WTC11 (cell line): ENCODE measurements at regions not wholly inside any gene's neighbourhood (a gene's known extent, or its start where the extent isn't known, plus 50 kb on each side); places are given as distances from the start of the nearest gene placed in this dataset.

Experiments used
- ATAC-seq: fragments of 200-7000 bp; cut with Tn5 transposase; 2 replicates; pipeline ENCODE4 v1.10.0; 2021; ENCODE audit warnings: mild to moderate bottlenecking, moderate library complexity
- CTCF ChIA-PET: fragments of 300-600 bp; sonication (Branson Sonifier 250); formaldehyde crosslinking; loops from one replicate; lab custom pipeline; 2021; ENCODE audit warnings: antibody characterized with exemption; lab: Charles Lee
- POLR2A ChIA-PET: fragments of 350-600 bp; sonication (Branson Sonifier 250); formaldehyde crosslinking; loops from one replicate; lab custom pipeline; 2021; ENCODE audit warnings: antibody characterized with exemption; lab: Charles Lee
- DNase-seq: peaks from one replicate; pipeline ENCODE4 v3.0.0; 2021; ENCODE audit warnings: low spot score
- H3K27ac Mint-ChIP-seq: 2 replicates; pipeline ENCODE4 v1.8.0; 2021; ENCODE audit warnings: mixed read lengths
- H3K27me3 Mint-ChIP-seq: 2 replicates; pipeline ENCODE4 v1.8.0; 2021; ENCODE audit warnings: low read depth, mild to moderate bottlenecking, moderate library complexity, mixed read lengths
- H3K36me3 Mint-ChIP-seq: 2 replicates; pipeline ENCODE4 v1.8.0; 2021; ENCODE audit warnings: mixed read lengths
- H3K4me1 Mint-ChIP-seq: 2 replicates; pipeline ENCODE4 v1.8.0; 2022; ENCODE audit warnings: mixed read lengths
- H3K4me3 Mint-ChIP-seq: 2 replicates; pipeline ENCODE4 v1.8.0; 2021; ENCODE audit warnings: mild to moderate bottlenecking, moderate library complexity, mixed read lengths
- H3K9me3 Mint-ChIP-seq: 2 replicates; pipeline ENCODE4 v1.8.0; 2021; ENCODE audit warnings: mixed read lengths
- AFF4 ChIP-seq: sonication (generic); formaldehyde crosslinking; IDR thresholded peaks from 2 replicates; pipeline ENCODE4 v1.8.1; 2023; ENCODE audit warnings: mild to moderate bottlenecking, missing genetic modification reagents, borderline replicate concordance
- ATF1 ChIP-seq: sonication (generic); formaldehyde crosslinking; IDR thresholded peaks from 2 replicates; pipeline ENCODE4 v1.8.1; 2023; ENCODE audit warnings: mild to moderate bottlenecking, moderate library complexity, missing genetic modification reagents
- ATF6 ChIP-seq: sonication (generic); formaldehyde crosslinking; IDR thresholded peaks from 2 replicates; pipeline ENCODE4 v1.8.1; 2023; ENCODE audit warnings: mild to moderate bottlenecking, missing genetic modification reagents
- E2F4 ChIP-seq: sonication (generic); formaldehyde crosslinking; IDR thresholded peaks from 2 replicates; pipeline ENCODE4 v1.8.1; 2022; ENCODE audit warnings: low read depth, mild to moderate bottlenecking, moderate library complexity, missing genetic modification reagents, borderline replicate concordance
- E2F5 ChIP-seq: sonication (generic); formaldehyde crosslinking; IDR thresholded peaks from 2 replicates; pipeline ENCODE4 v1.8.1; 2022; ENCODE audit warnings: mild to moderate bottlenecking, moderate library complexity, missing genetic modification reagents
- GABPB1 ChIP-seq: sonication (generic); formaldehyde crosslinking; IDR thresholded peaks from 2 replicates; pipeline ENCODE4 v1.8.1; 2023; ENCODE audit warnings: mild to moderate bottlenecking, missing genetic modification reagents
- GTF2I ChIP-seq: fragments of 250-450 bp; sonication (Bioruptor Pico); conservative IDR thresholded peaks from 2 replicates; pipeline ENCODE4 v1.4.0; 2021; ENCODE audit warnings: mild to moderate bottlenecking
- HMGA2 ChIP-seq: fragments of 250-450 bp; sonication (Bioruptor Pico); IDR thresholded peaks from 2 replicates; pipeline ENCODE4 v1.4.0; 2021; ENCODE audit warnings: mild to moderate bottlenecking, moderate library complexity
- KAT7 ChIP-seq: sonication (generic); formaldehyde crosslinking; IDR thresholded peaks from 2 replicates; pipeline ENCODE4 v1.8.1; 2023; ENCODE audit warnings: missing genetic modification reagents, mild to moderate bottlenecking, borderline replicate concordance
- MYBL2 ChIP-seq: sonication (generic); formaldehyde crosslinking; IDR thresholded peaks from 2 replicates; pipeline ENCODE4 v1.8.1; 2023; ENCODE audit warnings: mild to moderate bottlenecking, moderate library complexity, missing genetic modification reagents
- NFATC4 ChIP-seq: fragments of 250-450 bp; sonication (Bioruptor Pico); IDR thresholded peaks from 2 replicates; pipeline ENCODE4 v1.9.0; 2021; ENCODE audit warnings: mild to moderate bottlenecking
- NR3C1 ChIP-seq: sonication (generic); formaldehyde crosslinking; conservative IDR thresholded peaks from 2 replicates; pipeline ENCODE4 v1.8.1; 2023; ENCODE audit warnings: low read depth, mild to moderate bottlenecking, missing genetic modification reagents
- PRDM15 ChIP-seq: sonication (generic); formaldehyde crosslinking; IDR thresholded peaks from 2 replicates; pipeline ENCODE4 v1.8.0; 2022; ENCODE audit warnings: missing genetic modification reagents
- RORB ChIP-seq: fragments of 250-450 bp; sonication (Bioruptor Pico); IDR thresholded peaks from 2 replicates; pipeline ENCODE4 v1.9.0; 2021; ENCODE audit warnings: mild to moderate bottlenecking
- SMAD3 ChIP-seq: sonication (generic); formaldehyde crosslinking; IDR thresholded peaks from 2 replicates; pipeline ENCODE4 v1.8.0; 2022; ENCODE audit warnings: missing genetic modification reagents, mild to moderate bottlenecking, borderline replicate concordance
- SOX15 ChIP-seq: fragments of 250-450 bp; sonication (Bioruptor Pico); IDR thresholded peaks from 2 replicates; pipeline ENCODE4 v1.9.0; 2021; ENCODE audit warnings: mild to moderate bottlenecking
- ZBTB21 ChIP-seq: sonication (generic); formaldehyde crosslinking; IDR thresholded peaks from 2 replicates; pipeline ENCODE4 v1.8.1; 2023; ENCODE audit warnings: mild to moderate bottlenecking, missing genetic modification reagents, borderline replicate concordance
- ZNF121 ChIP-seq: sonication (generic); formaldehyde crosslinking; IDR thresholded peaks from 2 replicates; pipeline ENCODE4 v1.8.0; 2023; ENCODE audit warnings: missing genetic modification reagents
- ZNF396 ChIP-seq: fragments of 250-450 bp; sonication (Bioruptor Pico); IDR thresholded peaks from 2 replicates; pipeline ENCODE4 v1.8.0; 2021; ENCODE audit warnings: mild to moderate bottlenecking, moderate library complexity, borderline replicate concordance
- ZNF416 ChIP-seq: fragments of 250-450 bp; sonication (Bioruptor Pico); IDR thresholded peaks from 2 replicates; pipeline ENCODE4 v1.9.0; 2021; ENCODE audit warnings: mild to moderate bottlenecking, inconsistent platforms
- ZNF671 ChIP-seq: fragments of 250-450 bp; sonication (Bioruptor Pico); IDR thresholded peaks from 2 replicates; pipeline ENCODE4 v1.8.0; 2021; ENCODE audit warnings: mild to moderate bottlenecking
- ZSCAN18 ChIP-seq: fragments of 250-450 bp; sonication (Bioruptor Pico); IDR thresholded peaks from 2 replicates; pipeline ENCODE4 v2.1.2; 2022; ENCODE audit warnings: mild to moderate bottlenecking, moderate library complexity

GRCh38 chr15:29454506-29454905 lies 184.9 kb upstream of the NSMCE3 start (continued):
- TF ChIP-seq ATF6, result no peak
- no peak for TF ChIP-seq SOX15
- TF ChIP-seq ZBTB21, result no peak
- TF ChIP-seq ZNF416 (CRISPR knock-in tag), result no peak
- TF ChIP-seq ZNF671, result no peak
- TF ChIP-seq NR3C1 (CRISPR knock-in tag), result no peak
- no peak for TF ChIP-seq HMGA2 (CRISPR knock-in tag)
- TF ChIP-seq E2F5 (CRISPR knock-in tag), result no peak
- TF ChIP-seq RORB (CRISPR knock-in tag), result no peak

GRCh38 chr15:29452881-29453731 lies 183.5 kb upstream of the NSMCE3 start:
- ATAC-seq, result peak; percentile 34
- CTCF ChIA-PET, result interaction anchor here (0.9 kb wide), 1 partner anchor 313 kb away, joined by 3 read pairs; no protein-coding TSS in a partner anchor
- Mint-ChIP-seq H3K36me3 (peaks cover 3% of the 10 kb centered on the region; the same call in 1 of the 2 replicates), H3K4me3 (no peak overlapping the region), H3K4me1 (peaks cover 32% of the 10 kb centered on the region), H3K9me3 (peaks cover 10% of the 10 kb centered on the region; the same call in 1 of the 2 replicates)
- POLR2A ChIA-PET, result no interaction called here
- TF ChIP-seq KAT7 (CRISPR knock-in tag) (no peak), GABPB1 (CRISPR knock-in tag) (no peak), E2F4 (CRISPR knock-in tag) (no peak), NFATC4 (no peak), MYBL2 (CRISPR knock-in tag) (no peak), ZBTB21 (no peak), AFF4 (no peak), GTF2I (no peak), ZNF121 (CRISPR knock-in tag) (no peak), ZNF396 (CRISPR knock-in tag) (no peak), PRDM15 (no peak), ZSCAN18 (CRISPR knock-in tag) (no peak), ATF1 (CRISPR knock-in tag) (no peak), SMAD3 (CRISPR knock-in tag) (no peak)
- TF ChIP-seq, all 79 proteins: peak for 0
- no peak for DNase-seq
- H3K27me3 Mint-ChIP-seq, result no peaks in the 10 kb centered on the region
- peak overlapping the region; percentile 86 for H3K27ac Mint-ChIP-seq
